ENCODE measurements at regions not wholly inside any gene's neighbourhood (a gene's known extent, or its start where the extent isn't known, plus 50 kb on each side); places are given as distances from the start of the nearest gene placed in this dataset.

DNA sequence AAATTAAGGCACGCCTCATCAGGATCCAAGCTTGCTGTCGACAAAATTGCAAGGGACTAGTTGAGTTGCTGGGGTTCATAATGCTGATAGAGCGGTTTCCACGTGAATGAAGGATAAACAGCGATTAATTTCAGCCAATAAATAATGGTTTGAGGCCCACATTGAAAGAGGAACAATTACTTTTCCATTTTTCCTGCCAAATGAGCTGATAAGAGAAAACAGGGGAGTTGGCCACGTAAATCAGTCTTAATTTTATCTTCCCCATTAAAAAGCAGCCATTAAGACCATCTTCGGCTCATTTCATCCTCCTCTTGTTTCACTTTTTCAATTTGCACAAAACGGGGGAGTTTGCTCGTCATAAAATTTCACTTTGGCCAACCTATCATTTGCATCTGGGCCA lies 235.5 kb upstream of the RRP15 start:
- H2AK5ac ChIP-seq (ENCODE audit: insufficient read length, low read length): no peak overlapping the region
- no peak overlapping the region for H3K27ac ChIP-seq (ENCODE audit: insufficient read length, low read depth, low read length)
- no peaks in the 10 kb centered on the region for H3K79me1 ChIP-seq (ENCODE audit: insufficient read depth, low read depth, low read length, poor library complexity, severe bottlenecking)
- no peak overlapping the region for H2BK20ac ChIP-seq (ENCODE audit: low read depth, low read length, poor library complexity, severe bottlenecking)
- Mint-ChIP-seq H3K9me3 (no peaks in the 10 kb centered on the region), H3K36me3 (ENCODE audit: insufficient read depth in 1 of 3, low read depth in 3 of 3) (no peaks in the 10 kb centered on the region), H3K27me3 (ENCODE audit: low read depth) (no peaks in the 10 kb centered on the region), H3K4me3 (no peak overlapping the region), H3K27ac (no peak overlapping the region), H3K4me1 (peaks cover 7% of the 10 kb centered on the region in 2 experiments)
- H3K56ac ChIP-seq (ENCODE audit: insufficient read length, low read depth, low read length): no peak overlapping the region
- WGBS (ENCODE audit: extremely low coverage, insufficient read length, low lambda C conversion rate): no CpG with 5 or more reads among the region's 9 CpGs
- no peaks in the 10 kb centered on the region for H4K20me1 ChIP-seq (ENCODE audit: control insufficient read depth, insufficient read depth, insufficient read length)
- no peak overlapping the region for H3K18ac ChIP-seq (ENCODE audit: insufficient read length, low read depth, low read length)
- H4K91ac ChIP-seq (ENCODE audit: insufficient read length, low read depth, low read length): no peak overlapping the region
- no peak overlapping the region for H4K8ac ChIP-seq (replicated peaks; ENCODE audit: insufficient read length, low read depth, low read length)
- H3K4ac ChIP-seq (ENCODE audit: low read depth, low read length): no peak overlapping the region
- H3K79me2 ChIP-seq (ENCODE audit: insufficient read depth, low read length): no peaks in the 10 kb centered on the region
- no peak overlapping the region for H3K4me2 ChIP-seq (ENCODE audit: insufficient read depth, insufficient read length, low read length)
- no peak overlapping the region for H2BK120ac ChIP-seq (ENCODE audit: low read depth, low read length, poor library complexity, severe bottlenecking)
- no peak overlapping the region for H2BK12ac ChIP-seq (ENCODE audit: insufficient read length, low read depth, low read length)
- no peak overlapping the region for H3K9ac ChIP-seq (ENCODE audit: extremely low read depth, insufficient read length, low read length)
- H3T11ph ChIP-seq (ENCODE audit: low read length): no peak overlapping the region
- no peaks in the 10 kb centered on the region for H3K27me3 ChIP-seq (ENCODE audit: insufficient read depth, low read length)
- no peak overlapping the region for H4K5ac ChIP-seq (ENCODE audit: insufficient read length, low read depth, low read length)
- no peak for DNase-seq
- no peak overlapping the region for H2BK15ac ChIP-seq (ENCODE audit: low read depth, low read length)
- no peaks in the 10 kb centered on the region for H3K23me2 ChIP-seq (ENCODE audit: insufficient read length, low read depth, low read length, poor library complexity, severe bottlenecking)
- H3K14ac ChIP-seq (ENCODE audit: insufficient read depth, low read length): no peak overlapping the region
- TF ChIP-seq CTCF (conservative IDR thresholded peaks at IDR 0.05): no peak
- no peak overlapping the region for H2BK5ac ChIP-seq (ENCODE audit: insufficient read length, low read length)
- H3K23ac ChIP-seq (ENCODE audit: insufficient read length, low read depth, low read length): no peak overlapping the region
- no peak overlapping the region for H2AFZ ChIP-seq (ENCODE audit: low read length)
- no peaks in the 10 kb centered on the region for H3K9me3 ChIP-seq (ENCODE audit: control insufficient read depth, low read depth, low read length)
- peaks cover 4% of the 10 kb centered on the region for H3K4me1 ChIP-seq (ENCODE audit: insufficient read depth, low read length)

Measured in H9 (cell line).